ENCODE measurements at regions not wholly inside any gene's neighbourhood (a gene's known extent, or its start where the extent isn't known, plus 50 kb on each side); places are given as distances from the start of the nearest gene placed in this dataset.

DNA sequence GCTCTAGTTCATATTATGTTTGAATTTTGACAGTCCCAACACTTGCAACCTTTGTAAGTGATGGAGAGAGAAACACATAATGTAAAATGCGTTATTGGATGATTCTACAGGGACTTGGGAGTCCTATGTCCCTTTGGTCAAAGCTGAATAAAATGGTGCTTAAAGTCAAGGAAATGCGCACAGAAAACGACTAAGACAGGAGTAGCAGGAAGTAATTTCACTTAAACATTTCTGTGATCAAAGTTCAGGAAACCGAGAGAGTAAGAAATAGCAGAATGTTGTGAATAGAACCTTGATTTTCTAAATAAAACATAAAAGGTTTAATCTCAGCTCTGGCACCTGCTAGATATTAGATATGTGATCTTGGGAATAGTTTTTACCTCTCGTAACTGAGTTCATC, 2339.2 kb downstream of the MAT2B start:
- Histone ChIP-seq H3K79me2 (ENCODE audit: insufficient read depth, low read length) (no peaks in the 10 kb centered on the region), H4K20me1 (ENCODE audit: insufficient read depth, low read length) (no peaks in the 10 kb centered on the region), H3K4me1 (ENCODE audit: insufficient read depth, low read length) (no peaks in the 10 kb centered on the region), H3K27me3 (ENCODE audit: insufficient read depth, low read length) (no peaks in the 10 kb centered on the region), H3K27ac (ENCODE audit: low read depth, low read length) (no peak overlapping the region), H3K36me3 (ENCODE audit: insufficient read depth, low read length) (no peaks in the 10 kb centered on the region), H3K4me3 (ENCODE audit: insufficient read depth, low read length) (no peak overlapping the region), H2AFZ (ENCODE audit: low read length) (no peak overlapping the region), H3K4me2 (ENCODE audit: insufficient read depth, low read length) (no peak overlapping the region), H3K9me3 (ENCODE audit: low read depth, low read length) (no peaks in the 10 kb centered on the region)
- DNase-seq (ENCODE audit: insufficient read length, low spot score, missing footprints): no peak
- TF ChIP-seq CTCF (IDR thresholded peaks at IDR 0.05; ENCODE audit: extremely low read depth, low read depth, low read length): no peak

DNA sequence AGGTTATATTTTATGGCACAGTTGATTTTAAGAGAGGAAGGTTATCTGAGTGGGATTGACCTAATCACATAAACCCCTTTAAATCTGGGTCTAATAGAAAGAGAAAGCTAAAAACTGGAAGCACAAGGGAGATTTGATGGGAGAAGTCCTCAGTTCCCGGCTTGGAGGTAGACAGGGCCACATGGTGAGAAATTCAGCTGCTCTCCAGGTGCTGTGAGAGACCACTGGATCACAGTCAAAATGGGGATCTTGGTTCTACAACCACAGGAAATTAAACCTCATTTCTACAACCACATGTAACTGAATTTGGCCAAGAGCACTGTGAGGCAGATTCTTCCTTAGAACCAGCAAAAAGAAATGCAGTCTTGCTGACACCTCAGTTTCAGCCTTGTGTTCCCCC, 2352.7 kb downstream of the MAT2B start:
- no peaks in the 10 kb centered on the region for H3K79me2 ChIP-seq (ENCODE audit: insufficient read depth, low read length)
- no peak overlapping the region for H3K27ac ChIP-seq (ENCODE audit: low read depth, low read length)
- no peak overlapping the region for H2AFZ ChIP-seq (ENCODE audit: low read length)
- no peaks in the 10 kb centered on the region for H3K36me3 ChIP-seq (ENCODE audit: insufficient read depth, low read length)
- H3K4me2 ChIP-seq (ENCODE audit: insufficient read depth, low read length): no peak overlapping the region
- H3K27me3 ChIP-seq (ENCODE audit: insufficient read depth, low read length): no peaks in the 10 kb centered on the region
- H3K4me1 ChIP-seq (ENCODE audit: insufficient read depth, low read length): no peaks in the 10 kb centered on the region
- no peak for DNase-seq (ENCODE audit: insufficient read length, low spot score, missing footprints)
- TF ChIP-seq CTCF (IDR thresholded peaks at IDR 0.05; ENCODE audit: extremely low read depth, low read depth, low read length): no peak
- no peak overlapping the region for H3K4me3 ChIP-seq (ENCODE audit: insufficient read depth, low read length)
- H3K9me3 ChIP-seq (ENCODE audit: low read depth, low read length): peaks cover 3% of the 10 kb centered on the region
- H4K20me1 ChIP-seq (ENCODE audit: insufficient read depth, low read length): no peaks in the 10 kb centered on the region

DNA sequence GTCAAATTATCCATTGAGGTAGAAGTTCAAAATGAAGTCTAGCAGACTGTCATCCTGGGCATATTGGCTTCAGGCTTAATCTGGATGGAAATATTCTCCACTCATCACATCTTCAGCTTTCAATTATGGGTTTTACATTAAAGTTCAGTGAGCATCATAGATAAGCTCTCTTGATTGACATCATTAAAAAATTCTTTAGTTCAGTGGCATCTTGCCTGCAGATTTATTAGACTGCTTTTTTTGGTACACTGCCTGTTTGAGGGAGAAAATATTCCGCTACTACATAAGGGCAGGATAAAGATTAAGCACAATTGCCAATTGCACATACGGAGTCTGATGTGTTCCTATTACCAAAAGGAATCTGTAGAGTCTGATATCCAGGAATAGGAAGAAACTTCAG, 2353.8 kb downstream of the MAT2B start:
- H3K4me3 ChIP-seq (ENCODE audit: insufficient read depth, low read length): no peak overlapping the region
- H3K79me2 ChIP-seq (ENCODE audit: insufficient read depth, low read length): no peaks in the 10 kb centered on the region
- no peak overlapping the region for H3K4me2 ChIP-seq (ENCODE audit: insufficient read depth, low read length)
- peaks cover 3% of the 10 kb centered on the region for H3K9me3 ChIP-seq (ENCODE audit: low read depth, low read length)
- H3K27me3 ChIP-seq (ENCODE audit: insufficient read depth, low read length): no peaks in the 10 kb centered on the region
- TF ChIP-seq CTCF (IDR thresholded peaks at IDR 0.05; ENCODE audit: extremely low read depth, low read depth, low read length): no peak
- H2AFZ ChIP-seq (ENCODE audit: low read length): no peak overlapping the region
- no peak for DNase-seq (ENCODE audit: insufficient read length, low spot score, missing footprints)
- H4K20me1 ChIP-seq (ENCODE audit: insufficient read depth, low read length): no peaks in the 10 kb centered on the region
- H3K4me1 ChIP-seq (ENCODE audit: insufficient read depth, low read length): no peaks in the 10 kb centered on the region
- no peaks in the 10 kb centered on the region for H3K36me3 ChIP-seq (ENCODE audit: insufficient read depth, low read length)
- H3K27ac ChIP-seq (ENCODE audit: low read depth, low read length): no peak overlapping the region

GRCh38 chr5:165863239-165863638, 2357.8 kb downstream of the MAT2B start:
- no peak overlapping the region for H3K27ac ChIP-seq (ENCODE audit: low read depth, low read length)
- H3K36me3 ChIP-seq (ENCODE audit: insufficient read depth, low read length): no peaks in the 10 kb centered on the region
- no peak for TF ChIP-seq CTCF (IDR thresholded peaks at IDR 0.05; ENCODE audit: extremely low read depth, low read depth, low read length)
- no peaks in the 10 kb centered on the region for H3K4me1 ChIP-seq (ENCODE audit: insufficient read depth, low read length)
- H3K4me3 ChIP-seq (ENCODE audit: insufficient read depth, low read length): no peak overlapping the region
- no peak overlapping the region for H2AFZ ChIP-seq (ENCODE audit: low read length)
- H3K9me3 ChIP-seq (ENCODE audit: low read depth, low read length): peaks cover 3% of the 10 kb centered on the region
- H3K79me2 ChIP-seq (ENCODE audit: insufficient read depth, low read length): no peaks in the 10 kb centered on the region
- H4K20me1 ChIP-seq (ENCODE audit: insufficient read depth, low read length): no peaks in the 10 kb centered on the region
- no peak overlapping the region for H3K4me2 ChIP-seq (ENCODE audit: insufficient read depth, low read length)
- no peak for DNase-seq (ENCODE audit: insufficient read length, low spot score, missing footprints)
- H3K27me3 ChIP-seq (ENCODE audit: insufficient read depth, low read length): no peaks in the 10 kb centered on the region
